K562 (cell line): ENCODE measurements at regions not wholly inside any gene's neighbourhood (a gene's known extent, or its start where the extent isn't known, plus 50 kb on each side); places are given as distances from the start of the nearest gene placed in this dataset.
A peak's percentile ranks its signal among the peaks of the same experiment; 100 is the strongest.

Experiments
- ATAC-seq: fragments of 200-7000 bp; cut with Tn5 transposase; 3 replicates; pipeline ENCODE4 v1.9.1; 2020; ENCODE audit warnings: moderate library complexity
- BruUV-seq: library from RNA; stranded (reverse); fragments of 400-500 nt; replicated peaks from 2 replicates; lab custom pipeline; 2021; lab: Mats Ljungman, UMichigan
- CTCF ChIA-PET: fragments of 300-600 bp; formaldehyde crosslinking; extraction: SDS; loops from one replicate; lab custom pipeline; 2021; ENCODE audit warnings: low intra/inter-chr PET ratio; lab: Yijun Ruan, JAX
- POLR2A ChIA-PET: fragments of 300-600, 350-650 bp; sonication (Branson Sonifier 250); formaldehyde crosslinking; extraction: SDS; loops from one replicate; lab custom pipeline; 2021; ENCODE audit warnings: antibody characterized with exemption, inconsistent platforms; lab: Yijun Ruan, JAX
- DNase-seq, 4 experiments: peaks; one replicate each; pipeline versions ENCODE4 v3.0.0 to v3.0.0-alpha.2; 2011 to 2018; ENCODE audit warnings: low spot score in 3 of 4, mixed read lengths in 3 of 4; ENCODE audit errors: extremely low read depth in 1 of 4
- FAIRE-seq: peaks from 2 replicates; lab custom pipeline; 2011; peaks lifted over from hg19 to GRCh38; lab: Jason Lieb, UNC
- H2AFZ ChIP-seq: 2 replicates; pipeline ENCODE4 v1.6.0; 2011; ENCODE audit warnings: low read depth, low read length, control low read depth, inconsistent platforms
- H3K27ac ChIP-seq: fragments of 200-600 bp; 3 replicates; pipeline ENCODE4 v1.8.0; 2011; ENCODE audit warnings: low read depth, mild to moderate bottlenecking, control low read depth, inconsistent platforms, low read length, moderate library complexity, mixed read lengths; ENCODE audit errors: extremely low read depth
- H3K27me3 ChIP-seq, 2 experiments: fragments of 300-600 bp in 1 of 2; 2 replicates in 1 of 2; 3 replicates in 1 of 2; pipeline versions ENCODE4 v1.6.0 to v1.8.0; 2011; ENCODE audit warnings: inconsistent platforms in 2 of 2, low read length in 2 of 2, mild to moderate bottlenecking in 1 of 2, mixed read lengths in 1 of 2, moderate library complexity in 1 of 2; ENCODE audit not compliant: control insufficient read depth in 2 of 2, insufficient read depth in 2 of 2
- H3K36me3 ChIP-seq: fragments of 300-600 bp; 3 replicates; pipeline ENCODE4 v1.8.0; 2011; ENCODE audit warnings: mild to moderate bottlenecking, low read length, inconsistent platforms; ENCODE audit not compliant: control insufficient read depth, insufficient read depth
- H3K4me1 ChIP-seq, 2 experiments: fragments of 200-600 bp in 1 of 2; replicated peaks in 1 of 2; 2 replicates in 1 of 2; 3 replicates in 1 of 2; pipeline versions ENCODE4 v1.5.1 to v1.8.0; 2011; ENCODE audit warnings: inconsistent platforms in 2 of 2, low read length in 2 of 2, mild to moderate bottlenecking in 1 of 2, mixed read lengths in 1 of 2, moderate library complexity in 1 of 2; ENCODE audit not compliant: control insufficient read depth in 2 of 2, insufficient read depth in 2 of 2
- H3K4me2 ChIP-seq: 2 replicates; pipeline ENCODE4 v1.6.1; 2011; ENCODE audit warnings: low read length, control low read depth, inconsistent platforms, mixed read lengths; ENCODE audit not compliant: insufficient read depth
- H3K4me3 ChIP-seq: fragments of 200-600 bp; sonication (generic), shearing (Covaris generic); 2 replicates; pipeline ENCODE4 v1.5.1; 2016; ENCODE audit warnings: control low read depth, inconsistent platforms
- H3K79me2 ChIP-seq: fragments of 200-600 bp; 3 replicates; pipeline ENCODE4 v1.8.0; 2011; ENCODE audit warnings: low read length, inconsistent platforms; ENCODE audit not compliant: control insufficient read depth, insufficient read depth
- H3K9ac ChIP-seq, 2 experiments: 2 replicates each; pipeline versions ENCODE4 v1.6.0 to v1.6.1; 2011; ENCODE audit warnings: low read depth in 2 of 2, low read length in 2 of 2, control low read depth in 1 of 2, inconsistent platforms in 1 of 2, mild to moderate bottlenecking in 1 of 2, mixed read lengths in 1 of 2; ENCODE audit not compliant: insufficient read depth in 1 of 2
- H3K9me1 ChIP-seq: one replicate; pipeline ENCODE4 v1.6.0; 2011; ENCODE audit warnings: inconsistent platforms, mild to moderate bottlenecking, low read length, moderate library complexity; ENCODE audit not compliant: control insufficient read depth, insufficient read depth
- H3K9me3 ChIP-seq: replicated peaks from 2 replicates; pipeline ENCODE4 v1.5.1; 2011; ENCODE audit warnings: low read depth, low read length, inconsistent platforms; ENCODE audit not compliant: control insufficient read depth, insufficient read depth
- H4K20me1 ChIP-seq: replicated peaks from 2 replicates; pipeline ENCODE4 v1.6.1; 2011; ENCODE audit warnings: low read length, inconsistent platforms, mixed read lengths; ENCODE audit not compliant: control insufficient read depth, insufficient read depth
- ARID3A ChIP-seq: IDR thresholded peaks from 2 replicates; pipeline ENCODE4 v1.6.1; 2012; ENCODE audit warnings: low read depth, low read length, improper control_type of control experiment, borderline replicate concordance
- CBX3 ChIP-seq, 2 experiments: IDR thresholded peaks; 1 replicate in 1 of 2; 2 replicates in 1 of 2; pipeline ENCODE4 v1.6.1; 2012; ENCODE audit warnings: inconsistent platforms in 2 of 2, low read length in 2 of 2, borderline replicate concordance in 1 of 2, control low read depth in 1 of 2
- MAFF ChIP-seq: IDR thresholded peaks from 2 replicates; pipeline ENCODE4 v1.6.1; 2012; ENCODE audit warnings: low read length, improper control_type of control experiment
- MAFG ChIP-seq: fragments of 450-650 bp; conservative IDR thresholded peaks from 2 replicates; pipeline ENCODE4 v1.6.1; 2016; ENCODE audit warnings: missing genetic modification characterization, missing compliant biosample characterization
- MCM2 ChIP-seq: fragments of 450-650 bp; IDR thresholded peaks from 2 replicates; pipeline ENCODE4 v1.6.1; 2017; ENCODE audit warnings: low read depth, mild to moderate bottlenecking
- NBN ChIP-seq: fragments of 450-650 bp; IDR thresholded peaks from 2 replicates; pipeline ENCODE4 v1.6.1; 2016; ENCODE audit warnings: low read depth, mild to moderate bottlenecking
- RBFOX2 ChIP-seq: fragments of 200-400 bp; formaldehyde crosslinking; IDR thresholded peaks from 2 replicates; pipeline ENCODE4 v1.6.1; 2017; ENCODE audit warnings: low read depth, mild to moderate bottlenecking, low read length, moderate library complexity
- SAFB2 ChIP-seq: fragments of 200-400 bp; formaldehyde crosslinking; IDR thresholded peaks from 2 replicates; pipeline ENCODE4 v1.6.1; 2018; ENCODE audit warnings: borderline replicate concordance, low read length, low read depth, moderate library complexity; ENCODE audit not compliant: severe bottlenecking
- ZBED1 ChIP-seq: IDR thresholded peaks from 2 replicates; pipeline ENCODE4 v1.6.1; 2014
- ZNF124 ChIP-seq: sonication (generic); formaldehyde crosslinking; IDR thresholded peaks from 2 replicates; pipeline ENCODE4 v1.8.1; 2022; ENCODE audit warnings: missing genetic modification reagents
- ZNF224 ChIP-seq: sonication (generic); formaldehyde crosslinking; IDR thresholded peaks from 2 replicates; pipeline ENCODE4 v1.8.0; 2022; ENCODE audit warnings: mild to moderate bottlenecking, missing genetic modification reagents
- ZNF316 ChIP-seq: fragments of 450-650 bp; IDR thresholded peaks from 2 replicates; pipeline ENCODE4 v1.6.1; 2016
- ZNF347 ChIP-seq: fragments of 450-650 bp; formaldehyde crosslinking; IDR thresholded peaks from 2 replicates; pipeline ENCODE4 v1.4.0; 2020; ENCODE audit warnings: low read depth, mild to moderate bottlenecking, moderate library complexity
- ZNF830 ChIP-seq: fragments of 250-450 bp; sonication (Bioruptor Pico); IDR thresholded peaks from 2 replicates; pipeline ENCODE4 v1.5.0; 2021; ENCODE audit warnings: mild to moderate bottlenecking
- WGBS: fragments of 100-300 bp; shearing (Covaris generic); methylation state at CpG from one replicate; pipeline ENCODE4 v1.1.6; 2016; ENCODE audit warnings: low coverage, mixed read lengths; ENCODE audit not compliant: insufficient coverage; ENCODE audit errors: missing lambda C conversion rate; 5-methylcytosine and 5-hydroxymethylcytosine counted together
- in situ Hi-C: fragments of 300-500 bp; cut with MboI; formaldehyde crosslinking; loops from 4 replicates; pipeline ENCODE4 v1.15.0; 2018; ENCODE audit warnings: inconsistent platforms, mixed read lengths
- intact Hi-C: fragments of 100-400 bp; cut with micrococcal nuclease; formaldehyde crosslinking; loops from 2 replicates; pipeline ENCODE4 v1.14.2; 2022

GRCh38 chr7:81877890-81878289 is 108.0 kb upstream of the HGF start:
- H3K27ac ChIP-seq, result no peak overlapping the region
- no peaks in the 10 kb centered on the region for H3K27me3 ChIP-seq
- H3K36me3 ChIP-seq, result no peaks in the 10 kb centered on the region
- in situ Hi-C loops, result no loop called here
- intact Hi-C loops, result no loop called here
- no peak overlapping the region for H2AFZ ChIP-seq
- BruUV-seq, result no TSS peak
- 0% methylated on average over 3 of the region's 3 CpGs for WGBS
- 0 out of 2 replicates have a peak, but pooled peaks cover 2% of the 10 kb centered on the region for H3K9me3 ChIP-seq
- no peaks in the 10 kb centered on the region for H4K20me1 ChIP-seq
- H3K9ac ChIP-seq, result no peak overlapping the region
- DNase-seq (no peak), ATAC-seq (no peak), FAIRE-seq (no peak)
- no peaks in the 10 kb centered on the region for H3K79me2 ChIP-seq
- H3K4me2 ChIP-seq, result no peak overlapping the region
- H3K4me1 ChIP-seq, result no peaks in the 10 kb centered on the region
- ChIA-PET CTCF (no interaction called here), POLR2A (no interaction called here)
- H3K4me3 ChIP-seq, result no peak overlapping the region
- no peak for TF ChIP-seq ZBED1
- TF ChIP-seq ARID3A, result no peak
- no peak for TF ChIP-seq CBX3 (IDR thresholded peaks at IDR 0.05; ENCODE audit: borderline replicate concordance in 1 of 2, low read length in 2 of 2)
- no peak for TF ChIP-seq MCM2
- TF ChIP-seq ZNF347, result no peak
- TF ChIP-seq ZNF224 (CRISPR knock-in tag), result no peak
- no peak for TF ChIP-seq SAFB2
- no peak for TF ChIP-seq ZNF830 (CRISPR knock-in tag)
- TF ChIP-seq ZNF124 (CRISPR knock-in tag), result no peak
- TF ChIP-seq RBFOX2, result no peak
- no peak for TF ChIP-seq NBN
- TF ChIP-seq MAFG (tag), result 0 out of 2 replicates have a peak, but pooled peaks have one; percentile 18
- TF ChIP-seq ZNF316, result peak; percentile 55
- 0 out of 2 replicates have a peak, but pooled peaks have one; percentile 28 for TF ChIP-seq MAFF
- no peaks in the 10 kb centered on the region for H3K9me1 ChIP-seq
